ENCODE measurements at regions not wholly inside any gene's neighbourhood (a gene's known extent, or its start where the extent isn't known, plus 50 kb on each side); places are given as distances from the start of the nearest gene placed in this dataset.
A peak's percentile ranks its signal among the peaks of the same experiment; 100 is the strongest.
"Not testable (repeated sequence)": the region's sequence is repeated elsewhere in the genome, so short reads cannot be mapped to it uniquely, and the experiment has no call there.

- Histone ChIP-seq H3K9me3 (replicated peaks; ENCODE audit: low read length) (no peaks in the 10 kb centered on the region), H3K9ac (ENCODE audit: low read depth, low read length) (no peak overlapping the region), H3K4me3 (ENCODE audit: low read length) (no peak overlapping the region), H3K4me1 (ENCODE audit: control insufficient read depth, insufficient read depth, low read length) (no peaks in the 10 kb centered on the region), H3K36me3 (ENCODE audit: insufficient read depth, low read length) (no peaks in the 10 kb centered on the region), H3K27me3 (ENCODE audit: control insufficient read depth, insufficient read depth, low read length) (no peaks in the 10 kb centered on the region), H3K4me2 (ENCODE audit: low read length) (no peak overlapping the region)
Measured at GRCh38 chr5:124612023-124612422, 134.4 kb downstream of the ZNF608 start.

GRCh38 chr5:124611262-124611661, 135.2 kb downstream of the ZNF608 start:
- not testable (repeated sequence) for H3K4me3 ChIP-seq (ENCODE audit: low read length); H3K4me1 ChIP-seq (ENCODE audit: control insufficient read depth, insufficient read depth, low read length); H3K36me3 ChIP-seq (ENCODE audit: insufficient read depth, low read length); H3K27me3 ChIP-seq (ENCODE audit: control insufficient read depth, insufficient read depth, low read length); H3K4me2 ChIP-seq (ENCODE audit: low read length); H3K9me3 ChIP-seq (replicated peaks; ENCODE audit: low read length); H3K9ac ChIP-seq (ENCODE audit: low read depth, low read length)

- H3K36me3 ChIP-seq (ENCODE audit: insufficient read depth, low read length); H3K4me3 ChIP-seq (ENCODE audit: low read length); H3K4me1 ChIP-seq (ENCODE audit: control insufficient read depth, insufficient read depth, low read length); H3K9ac ChIP-seq (ENCODE audit: low read depth, low read length); H3K27me3 ChIP-seq (ENCODE audit: control insufficient read depth, insufficient read depth, low read length); H3K9me3 ChIP-seq (replicated peaks; ENCODE audit: low read length); H3K4me2 ChIP-seq (ENCODE audit: low read length): not testable (repeated sequence)
Measured at GRCh38 chr5:124609685-124610084, 136.8 kb downstream of the ZNF608 start.

GRCh38 chr5:124606543-124606942, 139.9 kb downstream of the ZNF608 start:
- Histone ChIP-seq H3K4me2 (ENCODE audit: low read length) (no peak overlapping the region), H3K4me3 (ENCODE audit: low read length) (no peak overlapping the region), H3K9me3 (replicated peaks; ENCODE audit: low read length) (no peaks in the 10 kb centered on the region), H3K9ac (ENCODE audit: low read depth, low read length) (no peak overlapping the region), H3K4me1 (ENCODE audit: control insufficient read depth, insufficient read depth, low read length) (peaks cover 2% of the 10 kb centered on the region), H3K27me3 (ENCODE audit: control insufficient read depth, insufficient read depth, low read length) (no peaks in the 10 kb centered on the region), H3K36me3 (ENCODE audit: insufficient read depth, low read length) (no peaks in the 10 kb centered on the region)

GRCh38 chr5:124606093-124606492, 140.3 kb downstream of the ZNF608 start:
- no peak overlapping the region for H3K9ac ChIP-seq (ENCODE audit: low read depth, low read length)
- no peaks in the 10 kb centered on the region for H3K9me3 ChIP-seq (replicated peaks; ENCODE audit: low read length)
- H3K4me3 ChIP-seq (ENCODE audit: low read length), result no peak overlapping the region
- H3K4me1 ChIP-seq (ENCODE audit: control insufficient read depth, insufficient read depth, low read length), result peaks cover 2% of the 10 kb centered on the region
- H3K36me3 ChIP-seq (ENCODE audit: insufficient read depth, low read length), result no peaks in the 10 kb centered on the region
- H3K27me3 ChIP-seq (ENCODE audit: control insufficient read depth, insufficient read depth, low read length), result no peaks in the 10 kb centered on the region
- H3K4me2 ChIP-seq (ENCODE audit: low read length), result no peak overlapping the region

- Histone ChIP-seq H3K9me3 (replicated peaks; ENCODE audit: low read length) (no peaks in the 10 kb centered on the region), H3K27me3 (ENCODE audit: control insufficient read depth, insufficient read depth, low read length) (no peaks in the 10 kb centered on the region), H3K4me3 (ENCODE audit: low read length) (no peak overlapping the region), H3K9ac (ENCODE audit: low read depth, low read length) (no peak overlapping the region), H3K36me3 (ENCODE audit: insufficient read depth, low read length) (no peaks in the 10 kb centered on the region), H3K4me2 (ENCODE audit: low read length) (no peak overlapping the region), H3K4me1 (ENCODE audit: control insufficient read depth, insufficient read depth, low read length) (peaks cover 2% of the 10 kb centered on the region)
Measured at GRCh38 chr5:124605541-124605940, 140.9 kb downstream of the ZNF608 start.

GRCh38 chr5:124604419-124604818, 142.0 kb downstream of the ZNF608 start:
- no peak overlapping the region for H3K9ac ChIP-seq (ENCODE audit: low read depth, low read length)
- no peaks in the 10 kb centered on the region for H3K27me3 ChIP-seq (ENCODE audit: control insufficient read depth, insufficient read depth, low read length)
- H3K4me2 ChIP-seq (ENCODE audit: low read length), result no peak overlapping the region
- H3K9me3 ChIP-seq (replicated peaks; ENCODE audit: low read length), result no peaks in the 10 kb centered on the region
- no peaks in the 10 kb centered on the region for H3K36me3 ChIP-seq (ENCODE audit: insufficient read depth, low read length)
- no peak overlapping the region for H3K4me3 ChIP-seq (ENCODE audit: low read length)
- H3K4me1 ChIP-seq (ENCODE audit: control insufficient read depth, insufficient read depth, low read length), result peaks cover 11% of the 10 kb centered on the region

- Histone ChIP-seq H3K4me1 (ENCODE audit: control insufficient read depth, insufficient read depth, low read length) (peaks cover 18% of the 10 kb centered on the region), H3K9me3 (replicated peaks; ENCODE audit: low read length) (no peaks in the 10 kb centered on the region), H3K4me2 (ENCODE audit: low read length) (no peak overlapping the region), H3K27me3 (ENCODE audit: control insufficient read depth, insufficient read depth, low read length) (no peaks in the 10 kb centered on the region), H3K9ac (ENCODE audit: low read depth, low read length) (no peak overlapping the region), H3K4me3 (ENCODE audit: low read length) (no peak overlapping the region), H3K36me3 (ENCODE audit: insufficient read depth, low read length) (no peaks in the 10 kb centered on the region)
Measured at GRCh38 chr5:124602925-124603650, 143.4 kb downstream of the ZNF608 start.

- H3K9me3 ChIP-seq (replicated peaks; ENCODE audit: low read length), result no peaks in the 10 kb centered on the region
- H3K4me1 ChIP-seq (ENCODE audit: control insufficient read depth, insufficient read depth, low read length), result peaks cover 30% of the 10 kb centered on the region
- peak overlapping the region; percentile 60 for H3K4me2 ChIP-seq (ENCODE audit: low read length)
- no peak overlapping the region for H3K9ac ChIP-seq (ENCODE audit: low read depth, low read length)
- H3K27me3 ChIP-seq (ENCODE audit: control insufficient read depth, insufficient read depth, low read length), result no peaks in the 10 kb centered on the region
- H3K4me3 ChIP-seq (ENCODE audit: low read length), result no peak overlapping the region
- H3K36me3 ChIP-seq (ENCODE audit: insufficient read depth, low read length), result no peaks in the 10 kb centered on the region
Measured at GRCh38 chr5:124599028-124599973, 147.1 kb downstream of the ZNF608 start.

- no peak overlapping the region for H3K4me3 ChIP-seq (ENCODE audit: low read length)
- H3K9me3 ChIP-seq (replicated peaks; ENCODE audit: low read length), result no peaks in the 10 kb centered on the region
- H3K36me3 ChIP-seq (ENCODE audit: insufficient read depth, low read length), result no peaks in the 10 kb centered on the region
- H3K4me1 ChIP-seq (ENCODE audit: control insufficient read depth, insufficient read depth, low read length), result peaks cover 28% of the 10 kb centered on the region
- H3K27me3 ChIP-seq (ENCODE audit: control insufficient read depth, insufficient read depth, low read length), result no peaks in the 10 kb centered on the region
- peak overlapping the region; percentile 35 for H3K4me2 ChIP-seq (ENCODE audit: low read length)
- no peak overlapping the region for H3K9ac ChIP-seq (ENCODE audit: low read depth, low read length)
Measured at GRCh38 chr5:124596595-124597421, 149.6 kb downstream of the ZNF608 start.

- no peak overlapping the region for H3K4me2 ChIP-seq (ENCODE audit: low read length)
Measured at GRCh38 chr5:124593952-124594351, 152.5 kb downstream of the ZNF608 start.

More at GRCh38 chr5:124593952-124594351, 152.5 kb downstream of the ZNF608 start:
- no peak overlapping the region for H3K9ac ChIP-seq (ENCODE audit: low read depth, low read length)
- H3K9me3 ChIP-seq (replicated peaks; ENCODE audit: low read length), result no peaks in the 10 kb centered on the region
- H3K4me3 ChIP-seq (ENCODE audit: low read length), result no peak overlapping the region
- peaks cover 14% of the 10 kb centered on the region for H3K4me1 ChIP-seq (ENCODE audit: control insufficient read depth, insufficient read depth, low read length)
- H3K27me3 ChIP-seq (ENCODE audit: control insufficient read depth, insufficient read depth, low read length), result no peaks in the 10 kb centered on the region
- H3K36me3 ChIP-seq (ENCODE audit: insufficient read depth, low read length), result no peaks in the 10 kb centered on the region

Measured in skeletal muscle satellite cell (primary cell).